Bone marrow (tissue), 2 donors: ENCODE measurements at regions not wholly inside any gene's neighbourhood (a gene's known extent, or its start where the extent isn't known, plus 50 kb on each side); places are given as distances from the start of the nearest gene placed in this dataset.

ENCODE experiments used
- DNase-seq, 2 donors: peaks; one replicate each; lab custom pipeline; 2025; lab: John Stamatoyannopoulos, UW

GRCh38 chr9:99282406-99282805, 60.3 kb downstream of the SEC61B start:
- DNase-seq = no peak

GRCh38 chr9:99285965-99286364, 63.9 kb downstream of the SEC61B start:
- no peak for DNase-seq

GRCh38 chr9:99286536-99286935, 64.5 kb downstream of the SEC61B start:
- no peak for DNase-seq

GRCh38 chr9:99287641-99288040, 65.6 kb downstream of the SEC61B start:
- no peak for DNase-seq

- DNase-seq = no peak
Measured at GRCh38 chr9:99288830-99289229, 66.7 kb downstream of the SEC61B start.

GRCh38 chr9:99294850-99295461, 72.9 kb downstream of the SEC61B start:
- no peak for DNase-seq

GRCh38 chr9:99296291-99296951, 74.3 kb downstream of the SEC61B start:
- DNase-seq = peak in 1 of 2 donors; percentile 36

- no peak for DNase-seq
Measured at GRCh38 chr9:99298614-99299013, 76.5 kb downstream of the SEC61B start.

GRCh38 chr9:99299211-99300102, 77.4 kb downstream of the SEC61B start:
- no peak for DNase-seq

- no peak for DNase-seq
Measured at GRCh38 chr9:99300103-99300439, 78.0 kb downstream of the SEC61B start.

GRCh38 chr9:99300603-99301002, 78.5 kb downstream of the SEC61B start:
- DNase-seq = no peak

GRCh38 chr9:99303177-99303576, 81.1 kb downstream of the SEC61B start:
- no peak for DNase-seq

GRCh38 chr9:99305124-99305523, 83.0 kb downstream of the SEC61B start:
- DNase-seq = no peak

- no peak for DNase-seq
Measured at GRCh38 chr9:99305820-99306811, 84.0 kb downstream of the SEC61B start.

- DNase-seq = no peak
Measured at GRCh38 chr9:99307851-99308250, 85.8 kb downstream of the SEC61B start.

- no peak for DNase-seq
Measured at GRCh38 chr9:99309141-99309939, 87.3 kb downstream of the SEC61B start.

- DNase-seq = no peak
Measured at GRCh38 chr9:99312736-99313135, 90.7 kb downstream of the SEC61B start.

- no peak for DNase-seq
Measured at GRCh38 chr9:99319048-99319447, 97.0 kb downstream of the SEC61B start.

GRCh38 chr9:99322299-99322698, 100.2 kb downstream of the SEC61B start:
- DNase-seq = no peak

- DNase-seq = peak in 1 of 2 donors; percentile 47
Measured at GRCh38 chr9:99326112-99326916, 104.2 kb downstream of the SEC61B start.
